ENCODE measurements at regions not wholly inside any gene's neighbourhood (a gene's known extent, or its start where the extent isn't known, plus 50 kb on each side); places are given as distances from the start of the nearest gene placed in this dataset.

DNA sequence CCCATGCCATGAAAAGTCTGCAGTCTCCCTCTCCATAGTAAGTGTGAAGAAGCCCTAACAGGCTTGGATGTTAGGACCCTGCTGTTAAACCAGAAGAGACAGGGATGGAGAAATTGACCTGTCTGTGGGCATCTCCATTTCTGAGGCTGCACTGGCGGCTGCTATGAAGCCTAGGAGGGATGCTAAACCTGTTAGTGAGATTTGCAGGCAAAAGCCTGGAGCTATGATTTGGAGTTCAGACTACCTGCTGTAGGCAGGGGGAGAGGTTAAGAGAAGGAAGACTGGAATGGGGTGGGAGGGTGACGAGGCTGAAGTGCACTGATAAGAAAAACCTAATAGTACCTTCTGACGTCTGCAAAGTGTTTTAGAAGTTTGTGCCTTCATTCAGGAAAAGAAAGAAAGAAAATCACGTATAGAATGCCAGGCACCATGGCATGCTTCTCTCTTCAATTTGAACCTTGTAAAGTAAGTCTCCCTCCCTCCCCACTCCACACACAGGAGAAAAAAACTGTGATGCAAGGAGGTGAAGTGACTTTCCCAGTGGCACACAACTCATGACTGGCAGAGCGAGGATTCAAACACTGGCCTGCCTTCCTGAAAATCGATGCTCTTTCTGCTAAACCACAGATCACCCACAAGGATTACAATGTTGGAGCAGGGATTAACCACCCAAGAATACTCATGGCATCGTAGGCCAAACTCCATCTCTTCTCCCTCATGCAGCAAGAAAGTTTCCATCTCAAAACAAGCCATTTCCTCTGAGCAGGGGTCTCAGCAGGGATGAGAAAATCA, 98.5 kb upstream of the PKDCC start:
- Mint-ChIP-seq H3K36me3 (ENCODE audit: low read depth) (peaks cover 2% of the 10 kb centered on the region), H3K4me1 (ENCODE audit: low read depth) (peaks cover 10% of the 10 kb centered on the region), H3K4me3 (ENCODE audit: unreplicated experiment) (no peak overlapping the region), H3K9me3 (ENCODE audit: low read depth) (peaks cover 4% of the 10 kb centered on the region), H3K27ac (ENCODE audit: unreplicated experiment) (no peak overlapping the region), H3K27me3 (ENCODE audit: low read depth) (no peaks in the 10 kb centered on the region)
- DNase-seq (ENCODE audit: low spot score), result no peak
- TF ChIP-seq, protein P1, sequence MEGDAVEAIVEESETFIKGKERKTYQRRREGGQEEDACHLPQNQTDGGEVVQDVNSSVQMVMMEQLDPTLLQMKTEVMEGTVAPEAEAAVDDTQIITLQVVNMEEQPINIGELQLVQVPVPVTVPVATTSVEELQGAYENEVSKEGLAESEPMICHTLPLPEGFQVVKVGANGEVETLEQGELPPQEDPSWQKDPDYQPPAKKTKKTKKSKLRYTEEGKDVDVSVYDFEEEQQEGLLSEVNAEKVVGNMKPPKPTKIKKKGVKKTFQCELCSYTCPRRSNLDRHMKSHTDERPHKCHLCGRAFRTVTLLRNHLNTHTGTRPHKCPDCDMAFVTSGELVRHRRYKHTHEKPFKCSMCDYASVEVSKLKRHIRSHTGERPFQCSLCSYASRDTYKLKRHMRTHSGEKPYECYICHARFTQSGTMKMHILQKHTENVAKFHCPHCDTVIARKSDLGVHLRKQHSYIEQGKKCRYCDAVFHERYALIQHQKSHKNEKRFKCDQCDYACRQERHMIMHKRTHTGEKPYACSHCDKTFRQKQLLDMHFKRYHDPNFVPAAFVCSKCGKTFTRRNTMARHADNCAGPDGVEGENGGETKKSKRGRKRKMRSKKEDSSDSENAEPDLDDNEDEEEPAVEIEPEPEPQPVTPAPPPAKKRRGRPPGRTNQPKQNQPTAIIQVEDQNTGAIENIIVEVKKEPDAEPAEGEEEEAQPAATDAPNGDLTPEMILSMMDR (IDR thresholded peaks at IDR 0.05), result no peak

DNA sequence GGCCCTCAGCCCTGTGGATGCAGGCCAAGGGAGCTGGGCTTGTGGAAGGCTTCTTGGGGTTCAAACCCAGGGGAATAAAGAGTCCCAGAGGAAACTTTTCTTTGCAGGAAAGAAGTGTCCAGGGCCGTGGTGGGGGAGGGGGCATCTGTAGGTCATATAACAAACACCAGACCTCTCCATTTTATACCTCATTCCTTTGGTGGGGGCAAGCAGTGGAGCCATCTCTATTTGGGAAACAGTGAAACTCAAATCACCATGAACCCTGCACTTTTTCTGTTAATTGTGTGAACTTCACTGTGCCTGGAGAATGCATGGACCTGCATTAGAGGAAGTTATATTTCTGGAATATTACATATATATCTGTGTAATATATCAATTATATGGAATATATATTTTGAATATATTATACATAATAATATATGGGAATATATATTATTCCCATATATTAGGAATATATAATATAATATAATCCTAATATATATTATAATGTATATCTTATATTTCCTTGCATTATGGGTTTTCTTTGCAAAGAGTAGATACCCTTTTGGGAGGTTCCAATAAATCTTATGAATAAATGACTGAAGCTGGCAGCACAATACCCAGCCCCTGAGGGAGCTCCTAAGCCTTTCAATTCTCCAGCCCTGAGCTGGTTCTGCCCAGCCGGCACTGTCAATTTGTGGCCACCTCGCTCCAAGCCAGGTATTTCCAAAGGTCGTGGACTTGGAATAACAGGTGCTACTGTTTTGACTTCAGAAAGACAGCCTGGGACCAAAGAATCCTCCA, 97.7 kb upstream of the PKDCC start:
- TF ChIP-seq, protein P1 (IDR thresholded peaks at IDR 0.05), result no peak
- H3K4me3 Mint-ChIP-seq (ENCODE audit: unreplicated experiment), result no peak overlapping the region
- peaks cover 2% of the 10 kb centered on the region for H3K36me3 Mint-ChIP-seq (ENCODE audit: low read depth)
- peaks cover 4% of the 10 kb centered on the region for H3K9me3 Mint-ChIP-seq (ENCODE audit: low read depth)
- no peaks in the 10 kb centered on the region for H3K27me3 Mint-ChIP-seq (ENCODE audit: low read depth)
- no peak for DNase-seq (ENCODE audit: low spot score)
- H3K4me1 Mint-ChIP-seq (ENCODE audit: low read depth), result peaks cover 15% of the 10 kb centered on the region
- H3K27ac Mint-ChIP-seq (ENCODE audit: unreplicated experiment), result no peak overlapping the region

DNA sequence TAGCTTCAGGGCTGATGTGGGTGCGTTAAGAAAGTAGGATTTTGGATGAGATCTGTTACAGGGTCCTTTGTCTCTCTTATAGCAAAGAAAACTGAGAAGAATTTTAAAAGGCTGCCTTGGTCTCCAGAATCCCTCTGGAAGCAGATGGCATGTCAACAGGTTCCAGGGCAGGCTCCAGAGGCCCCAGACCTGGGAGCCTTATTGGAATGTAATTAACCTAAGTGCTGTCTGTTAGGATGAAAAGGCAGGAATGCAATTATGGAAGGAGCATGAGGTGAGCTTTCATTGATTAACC, 97.2 kb upstream of the PKDCC start:
- no peak overlapping the region for H3K4me3 Mint-ChIP-seq (ENCODE audit: unreplicated experiment)
- peaks cover 21% of the 10 kb centered on the region for H3K4me1 Mint-ChIP-seq (ENCODE audit: low read depth)
- H3K9me3 Mint-ChIP-seq (ENCODE audit: low read depth), result no peaks in the 10 kb centered on the region
- no peaks in the 10 kb centered on the region for H3K27me3 Mint-ChIP-seq (ENCODE audit: low read depth)
- H3K27ac Mint-ChIP-seq (ENCODE audit: unreplicated experiment), result no peak overlapping the region
- H3K36me3 Mint-ChIP-seq (ENCODE audit: low read depth), result peaks cover 2% of the 10 kb centered on the region
- TF ChIP-seq, protein P1 (IDR thresholded peaks at IDR 0.05), result no peak
- DNase-seq (ENCODE audit: low spot score), result no peak

DNA sequence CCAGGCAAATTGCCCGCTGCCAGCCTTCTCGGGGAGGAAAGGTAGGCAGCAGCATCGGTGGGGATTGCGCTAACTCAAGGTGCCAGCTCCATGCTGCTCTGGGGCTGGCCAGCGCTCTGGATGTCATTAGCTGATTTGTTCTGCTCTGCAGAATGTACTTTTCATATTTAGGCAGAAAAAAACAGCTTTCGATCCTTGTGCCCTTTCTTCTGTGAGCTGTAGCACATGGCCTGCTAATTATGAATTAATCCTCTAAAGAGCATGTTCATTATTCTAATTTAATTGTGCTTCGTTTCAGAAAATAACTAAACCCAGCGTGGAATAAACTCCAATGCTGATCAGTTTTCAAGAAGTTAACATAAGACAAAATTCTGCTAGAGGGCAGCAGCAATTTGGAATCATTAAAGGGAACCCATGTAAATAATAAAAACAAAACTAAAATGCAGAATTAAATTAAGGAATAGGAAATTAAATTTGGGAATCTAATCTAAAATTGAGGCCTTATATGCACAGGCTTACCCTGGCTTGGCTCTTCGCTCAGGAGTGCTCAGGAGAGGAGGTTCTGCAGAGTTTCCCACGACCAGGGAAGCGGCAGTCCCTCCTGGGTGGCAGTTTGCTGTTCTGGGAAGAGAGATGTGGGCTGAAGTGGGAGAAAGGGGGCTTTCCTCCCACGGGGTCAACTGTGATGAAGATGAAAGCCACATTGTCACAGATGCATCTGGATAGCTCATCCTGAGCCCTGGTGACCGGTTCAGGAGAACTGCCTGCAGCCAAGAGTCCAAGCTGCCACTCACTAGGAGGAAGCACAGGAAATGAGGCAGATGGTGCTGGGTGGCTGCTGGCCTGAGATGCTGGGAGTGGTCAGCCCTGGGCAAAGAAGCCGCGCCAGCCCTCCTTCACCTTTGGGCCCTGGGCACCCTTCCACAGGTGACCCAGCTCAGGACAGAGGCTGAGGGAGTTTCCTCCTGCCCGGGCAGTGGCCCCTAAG, 93.2 kb upstream of the PKDCC start:
- H3K9me3 Mint-ChIP-seq (ENCODE audit: low read depth), result no peaks in the 10 kb centered on the region
- peak overlapping the region; percentile 74 for H3K27ac Mint-ChIP-seq (ENCODE audit: unreplicated experiment)
- DNase-seq (ENCODE audit: low spot score), result no peak
- no peaks in the 10 kb centered on the region for H3K27me3 Mint-ChIP-seq (ENCODE audit: low read depth)
- H3K36me3 Mint-ChIP-seq (ENCODE audit: low read depth), result no peaks in the 10 kb centered on the region
- peaks cover 52% of the 10 kb centered on the region for H3K4me1 Mint-ChIP-seq (ENCODE audit: low read depth)
- no peak overlapping the region for H3K4me3 Mint-ChIP-seq (ENCODE audit: unreplicated experiment)
- TF ChIP-seq, protein P1 (IDR thresholded peaks at IDR 0.05), result peak; percentile 27

Data from chondrocyte (in vitro differentiated cells).